Suppressor macrophage (primary cell): ENCODE measurements at regions not wholly inside any gene's neighbourhood (a gene's known extent, or its start where the extent isn't known, plus 50 kb on each side); places are given as distances from the start of the nearest gene placed in this dataset.
"Not testable (repeated sequence)": the region's sequence is repeated elsewhere in the genome, so short reads cannot be mapped to it uniquely, and the experiment has no call there.

Experiments used
- DNase-seq, 4 experiments: peaks; one replicate each; pipeline ENCODE4 v3.0.0-alpha.2; 2020 to 2022

DNA sequence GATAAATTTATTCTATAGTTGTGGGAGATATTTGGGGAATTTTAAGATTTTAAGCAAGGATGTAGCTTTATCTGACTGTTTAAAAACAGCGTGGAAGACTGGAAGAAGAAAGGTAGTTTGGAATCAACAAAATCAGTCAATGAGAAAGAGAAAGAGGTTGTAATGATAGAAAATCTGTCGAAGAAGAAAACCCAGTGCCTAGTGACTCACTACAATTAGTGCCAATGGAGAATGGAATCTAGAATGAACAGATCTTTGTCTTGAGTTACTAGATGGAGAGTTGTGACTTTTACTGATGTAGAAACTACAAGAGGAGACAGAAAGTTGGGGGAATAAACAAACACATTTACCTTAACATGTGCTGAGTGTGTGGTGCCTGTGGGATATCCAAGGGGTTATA lies 577.8 kb upstream of the NR5A2 start:
- DNase-seq = no peak

GRCh38 chr1:199452627-199453026 lies 574.9 kb upstream of the NR5A2 start:
- DNase-seq = no peak

- DNase-seq = no peak
These were observed 573.8 kb upstream of the NR5A2 start for GRCh38 chr1:199453723-199454122.

- peak; percentile 66 to 87 (median 77) for DNase-seq
These were observed 566.6 kb upstream of the NR5A2 start for GRCh38 chr1:199460933-199461332.

DNA sequence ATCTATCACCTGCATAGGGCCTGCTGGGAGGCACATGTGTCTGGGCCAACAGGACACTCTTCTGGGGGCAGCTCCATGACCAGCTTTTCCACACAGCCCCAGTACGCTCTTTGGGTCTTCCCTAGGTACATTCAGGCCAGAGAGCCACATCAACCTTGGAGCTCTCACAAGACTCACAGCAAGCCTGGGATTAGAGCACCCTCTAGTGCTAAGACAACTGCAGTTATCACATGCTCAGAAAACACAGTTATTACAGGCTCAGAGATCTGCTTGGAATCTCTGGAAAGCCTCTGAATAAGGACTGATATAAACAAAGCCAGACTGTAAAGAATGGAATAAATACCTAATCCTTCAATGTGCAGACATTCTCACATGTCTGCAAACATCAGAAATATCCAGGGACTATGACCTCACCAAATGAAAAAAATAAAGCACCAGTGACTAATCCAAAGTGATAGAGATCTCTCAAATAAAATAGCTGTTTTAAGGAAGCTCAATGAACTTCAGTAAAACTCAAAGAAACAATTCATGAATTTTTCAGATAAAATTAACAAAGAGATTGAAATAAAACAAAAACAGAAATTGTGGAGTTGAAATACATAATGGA lies 563.9 kb upstream of the NR5A2 start:
- peak; percentile 23 to 78 (median 68) for DNase-seq

DNA sequence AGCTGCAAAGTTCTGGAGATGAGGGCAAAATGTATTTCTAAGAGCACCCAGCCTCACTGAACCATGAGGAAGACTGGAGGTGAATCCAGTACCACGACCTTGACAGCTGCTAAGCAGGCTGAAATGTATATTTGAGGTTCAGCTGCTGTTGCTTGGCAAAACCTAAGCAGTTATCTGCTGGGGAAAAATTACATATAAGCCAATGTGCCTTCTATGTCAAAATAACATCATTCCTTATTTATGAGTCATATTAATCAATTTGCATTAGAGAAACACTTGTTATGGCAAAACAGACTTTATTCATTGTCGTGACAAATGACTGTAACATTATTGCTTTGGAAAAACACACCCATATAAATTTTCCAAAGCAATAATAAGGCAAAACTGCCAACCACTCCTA lies 560.5 kb upstream of the NR5A2 start:
- no peak for DNase-seq

DNA sequence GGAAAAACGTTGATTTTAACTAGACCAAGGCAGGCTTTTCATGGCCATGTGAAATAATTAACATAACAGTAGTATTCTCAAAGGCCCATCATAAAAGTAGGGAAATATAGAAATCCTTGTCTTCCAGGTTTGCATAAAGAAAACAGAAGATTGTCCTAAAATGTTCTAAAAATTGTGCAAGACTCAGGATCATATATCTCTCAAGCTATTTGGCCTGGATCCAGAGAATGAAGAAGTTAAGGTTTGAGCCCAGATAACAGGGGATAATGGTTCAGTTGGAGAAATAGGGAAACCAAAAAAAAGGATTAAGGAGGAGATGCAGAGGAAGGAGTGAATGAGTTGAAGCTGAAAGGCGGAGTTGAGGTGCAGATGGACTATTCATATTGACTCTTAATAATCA lies 555.5 kb upstream of the NR5A2 start:
- no peak for DNase-seq

GRCh38 chr1:199472978-199473377 lies 554.5 kb upstream of the NR5A2 start:
- no peak for DNase-seq

- no peak for DNase-seq
These were observed 552.8 kb upstream of the NR5A2 start for GRCh38 chr1:199474738-199475137.

DNA sequence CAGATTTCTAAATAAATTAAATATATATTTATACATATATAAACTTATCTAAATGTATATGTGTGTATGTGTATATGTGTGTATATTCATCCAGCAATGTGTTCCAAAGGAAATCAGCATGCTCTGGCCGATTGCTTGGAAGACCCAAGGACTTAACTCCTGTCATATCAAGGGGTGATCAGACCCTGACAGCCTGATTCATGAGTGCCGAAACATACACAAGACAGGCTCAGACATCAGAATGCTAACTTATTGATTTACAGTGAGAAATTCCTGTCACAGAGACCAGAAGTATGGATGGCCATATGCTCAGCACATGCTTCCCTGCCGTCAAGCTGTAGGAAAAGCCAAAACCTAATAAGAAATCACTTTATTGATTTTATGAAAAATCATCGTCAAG lies 545.1 kb upstream of the NR5A2 start:
- DNase-seq = no peak

- no peak for DNase-seq
These were observed 537.9 kb upstream of the NR5A2 start for GRCh38 chr1:199489594-199489993.

DNA sequence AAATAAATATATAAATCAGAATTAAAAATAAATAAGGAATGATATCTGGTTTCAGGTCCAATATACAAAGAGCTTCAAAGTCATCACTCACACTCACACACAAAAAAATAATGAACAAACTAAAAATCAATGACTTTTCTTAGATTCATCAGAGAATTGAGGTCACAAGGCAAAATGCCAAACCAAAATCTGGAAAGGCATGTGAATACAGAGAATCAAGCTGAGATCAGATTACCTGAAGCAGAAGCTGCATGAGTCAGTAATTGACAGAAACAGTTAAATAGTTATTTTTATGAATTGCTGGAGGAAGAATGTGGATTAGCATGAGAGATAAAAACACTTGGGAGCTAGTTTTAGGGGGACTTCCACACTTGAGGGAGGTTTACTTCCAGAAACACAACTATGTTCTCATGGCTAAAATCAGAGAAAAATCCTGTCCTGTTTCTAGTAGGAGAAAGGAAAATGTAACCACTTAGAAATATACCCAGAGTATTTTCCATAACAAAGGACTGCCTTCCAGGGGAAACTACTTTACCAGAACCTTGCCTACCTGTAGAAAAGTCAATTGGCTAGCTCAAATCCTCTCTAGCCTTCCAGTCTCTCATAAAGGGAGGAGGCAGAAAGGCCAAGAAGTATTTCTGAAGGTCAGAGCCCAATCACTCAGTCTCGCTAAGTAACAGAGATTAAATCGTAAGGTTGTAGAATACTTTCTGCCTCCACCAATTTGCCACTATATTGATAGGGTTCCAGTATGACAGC lies 536.6 kb upstream of the NR5A2 start:
- no peak for DNase-seq

GRCh38 chr1:199495432-199495831 lies 532.1 kb upstream of the NR5A2 start:
- DNase-seq = no peak

- DNase-seq = peak in 3 of 4 experiments; percentile 31 to 66 (median 63)
These were observed 528.7 kb upstream of the NR5A2 start for GRCh38 chr1:199498802-199499201.

DNA sequence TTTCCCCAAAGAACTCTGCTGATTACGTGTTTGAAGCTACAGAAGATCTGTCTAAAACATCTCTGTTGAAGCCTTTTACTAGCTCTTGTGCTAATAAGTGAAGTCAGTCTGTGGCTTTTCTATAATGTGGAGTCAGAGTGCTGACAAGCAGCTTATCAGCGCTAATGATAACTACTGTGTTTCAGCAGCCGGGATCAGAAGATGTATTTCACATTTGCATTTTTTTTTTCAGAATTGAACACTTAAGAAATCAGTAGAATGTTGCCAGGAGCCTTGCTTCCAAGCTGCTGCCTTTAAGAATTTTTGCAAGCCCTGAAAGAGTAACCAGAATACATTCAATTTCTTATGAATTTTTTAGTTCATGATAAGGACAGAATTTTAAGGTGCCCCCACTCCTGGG lies 519.4 kb upstream of the NR5A2 start:
- no peak for DNase-seq

DNA sequence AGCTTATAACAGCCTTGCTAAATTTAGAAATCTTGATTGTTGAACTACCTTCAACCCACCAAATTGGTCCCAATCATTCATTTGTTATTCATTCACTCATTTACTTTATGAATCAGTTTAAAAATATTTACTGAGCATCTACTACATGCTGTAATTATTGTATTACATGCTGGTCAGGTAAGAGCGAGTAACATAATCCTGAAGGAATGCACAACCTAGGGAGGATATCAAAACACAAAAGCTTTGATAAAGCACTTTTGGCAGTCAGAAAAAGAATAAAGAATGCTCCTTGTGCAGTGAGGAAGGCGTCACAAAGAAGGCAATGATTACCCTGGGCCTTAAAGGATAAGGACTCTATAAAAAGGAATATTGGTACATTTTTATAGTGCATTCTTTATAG lies 518.9 kb upstream of the NR5A2 start:
- DNase-seq = no peak

DNA sequence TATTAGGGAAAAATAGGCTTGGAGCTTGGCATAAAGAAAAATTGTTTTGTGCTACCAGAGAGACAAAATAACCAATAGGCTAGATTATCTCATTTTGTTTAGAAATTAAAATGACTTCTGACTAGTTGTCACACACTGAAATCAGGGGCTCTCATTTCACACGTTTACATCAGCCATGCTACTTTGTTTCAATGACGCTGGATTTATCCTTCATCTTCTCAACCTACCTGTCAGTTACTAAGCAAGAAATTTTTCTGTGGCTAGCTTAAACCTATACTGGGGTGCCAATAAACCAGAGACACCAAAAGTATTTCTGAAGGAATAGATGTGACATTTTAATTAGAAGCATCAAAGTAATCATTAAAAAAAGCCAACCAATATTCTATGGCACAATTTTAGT lies 518.1 kb upstream of the NR5A2 start:
- no peak for DNase-seq

GRCh38 chr1:199510314-199510713 lies 517.2 kb upstream of the NR5A2 start:
- DNase-seq = no peak

GRCh38 chr1:199512037-199512710 lies 515.3 kb upstream of the NR5A2 start:
- DNase-seq = no peak

DNA sequence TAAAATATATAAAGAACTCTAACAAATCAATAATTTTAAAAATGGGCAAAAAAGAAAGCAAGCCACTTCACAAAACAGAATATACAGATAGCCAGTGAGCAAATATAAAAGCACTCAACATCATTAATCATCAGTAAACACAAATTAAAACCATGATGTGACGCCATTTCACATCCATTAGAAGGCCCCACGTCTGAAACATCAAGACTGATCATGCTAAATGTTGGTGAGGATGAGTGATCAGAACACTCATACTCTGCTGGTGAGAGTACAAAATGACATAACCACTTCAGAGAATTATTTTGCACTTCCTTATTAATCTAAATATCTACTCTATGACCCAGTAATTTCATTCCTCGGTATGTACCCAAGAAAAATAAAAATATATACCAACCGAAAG lies 512.2 kb upstream of the NR5A2 start:
- no peak for DNase-seq

DNA sequence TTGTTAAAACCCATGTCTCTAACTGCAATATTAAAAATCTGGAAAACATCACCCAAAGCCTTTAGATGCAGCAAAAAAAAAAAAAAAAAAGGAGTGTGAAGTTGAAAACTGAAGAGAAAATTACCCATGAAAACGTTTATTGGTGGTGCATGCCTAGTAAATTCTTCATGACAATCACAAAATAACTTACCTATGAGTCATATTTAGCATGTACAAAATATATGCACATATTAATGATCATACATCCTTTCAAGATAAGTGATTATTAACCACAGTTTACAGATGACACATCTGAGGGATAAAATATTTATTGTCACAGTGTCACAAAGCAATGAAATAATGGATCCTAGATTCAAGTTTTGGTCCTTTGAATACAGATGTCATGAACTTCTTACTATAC lies 505.2 kb upstream of the NR5A2 start:
- DNase-seq = no peak

DNA sequence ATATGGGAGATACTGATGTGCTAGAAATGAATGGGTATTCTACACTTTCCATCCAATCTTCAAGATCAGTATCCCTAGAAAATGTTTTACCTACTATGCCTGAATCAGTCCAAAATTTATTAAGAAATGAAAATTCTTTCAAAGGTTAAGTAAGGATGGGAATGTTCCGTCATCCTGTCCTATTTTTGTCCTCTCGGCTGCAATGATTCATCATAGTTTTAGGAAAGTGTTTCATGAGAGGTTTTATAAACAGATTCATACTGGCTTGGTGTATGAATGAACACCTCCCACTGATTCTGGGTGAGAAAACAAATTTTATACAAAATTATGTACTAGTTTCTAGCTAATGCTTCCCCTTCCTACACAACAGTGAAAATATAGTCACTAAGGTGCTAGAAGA lies 504.6 kb upstream of the NR5A2 start:
- no peak for DNase-seq

DNA sequence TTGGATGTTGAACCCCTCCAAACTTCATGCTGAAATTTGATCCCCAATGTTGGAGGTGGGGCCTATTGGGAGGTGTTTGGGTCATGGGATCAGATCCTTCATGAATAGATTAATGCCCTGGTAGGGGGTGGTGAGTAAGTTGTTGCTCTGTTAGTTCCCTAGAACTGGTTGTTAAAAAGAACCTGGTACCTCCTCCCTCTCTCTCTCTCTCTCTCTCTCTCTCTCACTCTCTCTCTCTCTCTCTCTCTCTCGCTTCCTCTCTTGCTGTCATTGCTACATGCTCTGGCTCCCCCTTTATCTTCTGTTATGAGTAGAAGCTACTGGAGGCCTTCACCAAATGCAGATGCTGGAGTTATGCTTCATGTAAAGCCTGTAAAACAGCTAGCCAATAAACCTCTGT lies 498.2 kb upstream of the NR5A2 start:
- DNase-seq = no peak

GRCh38 chr1:199533361-199533760 lies 494.1 kb upstream of the NR5A2 start:
- not testable (repeated sequence) for DNase-seq
